GM19452 (cell line): ENCODE measurements at regions not wholly inside any gene's neighbourhood (a gene's known extent, or its start where the extent isn't known, plus 50 kb on each side); places are given as distances from the start of the nearest gene placed in this dataset.

Experiments used
- ATAC-seq: cut with Tn5 transposase; IDR thresholded peaks from one replicate; pipeline ENCODE4 v1.9.1; 2021; ENCODE audit not compliant: unreplicated experiment

DNA sequence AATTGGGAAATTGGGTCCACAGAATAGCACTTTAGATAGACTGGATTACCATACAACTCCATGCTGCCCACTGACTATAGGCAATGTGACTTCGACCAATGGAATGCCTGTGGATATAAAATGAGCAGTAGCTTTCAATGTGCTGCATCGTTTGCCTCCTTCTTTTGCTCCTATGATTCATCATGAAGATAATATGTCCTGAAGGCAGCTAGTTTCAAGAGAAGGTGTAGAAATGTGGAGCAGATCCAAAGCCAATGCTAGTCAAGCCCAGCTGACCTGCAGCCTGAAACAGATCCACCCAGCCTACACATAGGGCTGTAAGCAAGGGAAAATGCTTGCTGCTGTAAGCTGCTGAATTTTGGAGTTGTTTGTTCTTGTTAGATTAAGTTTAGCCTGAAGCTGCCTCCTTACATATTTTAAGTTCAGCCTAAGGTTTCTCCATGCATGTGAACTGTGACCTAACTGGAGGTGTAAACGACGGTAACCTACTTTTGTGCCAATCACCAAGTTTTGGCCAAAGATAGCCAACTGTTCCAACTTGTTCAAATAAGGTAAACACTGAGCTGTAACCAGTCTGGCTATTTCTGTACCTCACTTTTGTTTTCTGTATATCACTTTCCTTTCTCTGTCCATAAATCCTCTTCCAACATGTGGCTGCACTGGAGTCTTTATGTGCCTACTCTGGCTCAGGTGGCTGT, 169.1 kb upstream of the AVPR1A start:
- no peak for ATAC-seq

DNA sequence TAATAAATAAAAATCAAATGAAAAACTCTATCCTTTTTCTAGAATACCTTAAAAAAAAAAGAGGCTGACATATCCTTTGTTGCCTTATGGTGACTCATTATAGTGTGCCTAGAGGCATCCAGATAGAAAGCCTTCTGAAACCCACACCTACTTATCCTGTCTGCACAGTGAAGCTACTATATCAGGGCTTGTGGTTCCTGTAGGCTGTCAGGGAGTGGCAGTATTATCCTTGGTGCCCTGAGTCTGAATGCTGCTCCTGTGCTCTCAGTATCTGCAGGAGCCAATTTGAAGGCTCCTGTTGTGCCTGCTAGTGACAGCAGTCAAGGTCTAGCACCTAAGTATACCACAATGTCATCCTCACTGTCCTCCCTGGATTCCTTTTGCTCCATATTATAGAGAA, 168.4 kb upstream of the AVPR1A start:
- no peak for ATAC-seq

DNA sequence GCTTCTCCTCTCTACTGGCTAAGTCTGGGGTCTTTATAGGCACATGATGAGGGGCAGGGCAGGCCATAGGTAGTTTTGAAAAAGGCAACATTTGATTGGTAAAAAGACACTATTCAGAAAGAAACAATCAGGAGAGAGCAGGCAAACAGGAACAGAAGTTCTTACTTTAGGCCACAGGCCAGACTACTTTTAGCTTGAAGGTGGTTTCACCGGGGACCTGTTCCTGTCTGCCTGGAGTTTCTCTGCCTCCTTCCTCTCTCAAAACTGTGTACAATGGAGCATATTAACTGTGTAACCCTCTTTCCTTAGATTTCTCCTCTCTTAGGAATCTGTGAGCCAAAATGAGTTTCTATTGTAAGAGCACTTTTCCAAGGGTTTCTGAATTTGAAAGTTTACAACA, 167.9 kb upstream of the AVPR1A start:
- ATAC-seq, result no peak

DNA sequence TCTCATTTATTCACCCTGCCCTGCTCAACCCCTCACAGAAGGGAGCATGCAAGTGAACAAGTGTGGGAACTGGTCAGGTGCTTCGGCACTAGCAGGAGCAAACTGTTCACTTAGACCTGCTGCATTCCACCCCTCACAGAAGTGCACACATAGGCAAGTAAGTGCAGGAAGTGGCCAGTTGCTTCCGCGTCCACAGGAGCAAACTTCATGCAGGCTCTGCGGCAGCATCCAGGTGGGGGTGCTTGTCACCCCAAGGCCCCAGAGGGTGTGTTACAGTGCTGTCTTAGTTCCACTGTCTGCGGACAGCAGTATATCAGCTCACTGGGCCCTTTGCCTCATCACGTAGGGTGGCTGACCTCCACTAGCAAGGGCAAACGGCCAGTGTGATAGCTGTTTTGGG, 167.3 kb upstream of the AVPR1A start:
- no peak for ATAC-seq

DNA sequence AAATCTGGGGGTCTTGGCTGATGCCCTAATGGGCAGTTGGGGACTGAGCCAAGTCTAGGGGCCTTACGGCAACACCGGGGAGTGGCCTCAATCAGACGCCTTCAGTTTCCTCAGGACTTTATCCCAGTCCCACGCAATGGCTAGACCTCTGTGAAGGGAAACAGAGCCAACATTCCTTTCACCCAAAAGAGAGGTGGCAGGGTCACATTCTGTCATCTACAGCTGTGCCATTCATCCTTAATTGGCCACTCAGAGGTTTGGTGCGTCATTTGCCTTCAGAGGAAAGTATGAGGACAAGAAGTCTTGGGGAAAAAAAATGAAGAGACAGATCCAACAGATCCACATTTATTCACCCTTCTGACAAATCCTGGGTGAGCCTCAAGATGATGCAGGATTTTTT, 166.9 kb upstream of the AVPR1A start:
- no peak for ATAC-seq

DNA sequence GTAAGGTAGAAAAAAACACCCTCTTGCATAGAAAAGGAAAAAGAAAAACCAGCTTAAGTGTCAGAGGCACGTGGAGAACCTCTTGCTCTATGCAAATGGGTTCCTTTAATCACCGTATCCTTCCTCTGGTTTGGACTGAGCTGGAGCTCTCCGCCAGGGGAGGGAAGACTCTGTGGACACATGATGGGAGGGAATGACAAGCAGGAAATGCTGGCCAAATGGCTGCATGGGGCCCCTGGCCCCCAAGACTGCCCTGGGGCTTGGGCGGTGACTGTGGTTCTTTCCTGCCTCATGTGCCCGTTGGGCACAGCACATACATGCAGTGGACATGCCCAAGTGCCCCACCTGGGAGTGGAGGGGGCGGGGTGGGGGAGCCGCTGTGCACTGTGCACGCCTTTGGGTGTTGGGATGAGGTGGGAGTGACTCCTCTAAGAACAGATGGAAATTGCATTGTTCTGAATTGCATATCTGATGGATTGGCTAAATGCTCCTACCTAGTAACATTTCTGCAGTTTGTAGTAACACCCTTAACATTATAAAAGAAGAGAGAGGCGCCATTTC, 166.4 kb upstream of the AVPR1A start:
- ATAC-seq, result no peak

DNA sequence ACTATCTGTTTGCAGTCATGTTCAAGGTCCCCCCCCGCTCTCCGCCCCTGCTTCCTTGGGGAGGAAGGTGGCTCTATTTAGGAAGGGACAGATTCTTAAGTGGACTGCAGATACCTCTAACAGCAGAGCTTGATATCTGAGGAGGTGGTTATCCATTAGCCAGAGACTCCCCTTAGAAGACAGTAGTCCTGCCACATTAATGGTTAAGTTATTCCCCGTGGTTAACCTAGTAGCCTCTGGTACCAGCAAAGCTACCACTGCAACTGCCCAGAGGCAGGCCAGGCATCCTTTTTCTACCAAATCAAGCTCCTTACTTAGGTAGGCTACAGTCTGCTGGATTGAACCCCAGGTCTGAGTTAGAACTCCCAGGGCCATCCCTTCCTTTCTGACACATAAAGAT, 162.1 kb upstream of the AVPR1A start:
- peak; percentile 74 for ATAC-seq

DNA sequence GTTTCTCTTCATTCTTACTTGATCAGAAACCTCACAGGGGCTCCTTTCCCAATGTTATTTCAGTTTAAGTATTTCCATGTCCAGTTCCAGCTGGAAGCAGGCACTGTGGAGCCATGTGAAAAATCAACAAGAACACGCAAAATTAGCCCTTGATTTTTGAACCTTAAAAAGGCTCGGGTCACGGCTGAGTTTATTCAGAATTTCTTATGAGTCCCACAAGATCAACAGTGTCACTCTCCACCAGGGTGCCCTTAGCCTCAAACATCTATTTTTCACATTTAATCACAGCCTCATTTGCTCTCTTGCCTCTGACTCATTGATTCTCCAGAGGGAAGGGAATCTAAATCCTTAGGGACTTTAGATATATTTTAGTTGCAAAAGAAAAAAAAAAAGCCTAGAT, 157.7 kb upstream of the AVPR1A start:
- no peak for ATAC-seq

DNA sequence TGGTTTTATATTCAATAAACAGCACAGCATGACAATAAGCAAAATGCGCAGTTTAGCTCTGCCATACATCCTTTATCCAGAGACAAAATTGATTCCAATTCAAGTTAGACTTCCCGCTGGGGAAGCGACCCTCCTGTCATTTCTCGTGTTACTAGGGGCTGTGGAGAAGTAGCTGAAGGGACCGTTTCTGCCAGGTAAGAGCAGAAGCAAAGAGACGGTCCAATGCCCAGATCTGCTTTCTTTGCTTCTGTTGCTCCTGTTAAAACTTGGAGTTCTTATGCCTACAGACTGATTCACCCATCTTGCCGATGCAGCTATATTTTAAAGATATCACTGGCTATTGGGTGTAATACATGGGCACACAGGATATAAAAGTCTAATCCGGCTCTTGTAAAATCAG, 156.8 kb upstream of the AVPR1A start:
- no peak for ATAC-seq

DNA sequence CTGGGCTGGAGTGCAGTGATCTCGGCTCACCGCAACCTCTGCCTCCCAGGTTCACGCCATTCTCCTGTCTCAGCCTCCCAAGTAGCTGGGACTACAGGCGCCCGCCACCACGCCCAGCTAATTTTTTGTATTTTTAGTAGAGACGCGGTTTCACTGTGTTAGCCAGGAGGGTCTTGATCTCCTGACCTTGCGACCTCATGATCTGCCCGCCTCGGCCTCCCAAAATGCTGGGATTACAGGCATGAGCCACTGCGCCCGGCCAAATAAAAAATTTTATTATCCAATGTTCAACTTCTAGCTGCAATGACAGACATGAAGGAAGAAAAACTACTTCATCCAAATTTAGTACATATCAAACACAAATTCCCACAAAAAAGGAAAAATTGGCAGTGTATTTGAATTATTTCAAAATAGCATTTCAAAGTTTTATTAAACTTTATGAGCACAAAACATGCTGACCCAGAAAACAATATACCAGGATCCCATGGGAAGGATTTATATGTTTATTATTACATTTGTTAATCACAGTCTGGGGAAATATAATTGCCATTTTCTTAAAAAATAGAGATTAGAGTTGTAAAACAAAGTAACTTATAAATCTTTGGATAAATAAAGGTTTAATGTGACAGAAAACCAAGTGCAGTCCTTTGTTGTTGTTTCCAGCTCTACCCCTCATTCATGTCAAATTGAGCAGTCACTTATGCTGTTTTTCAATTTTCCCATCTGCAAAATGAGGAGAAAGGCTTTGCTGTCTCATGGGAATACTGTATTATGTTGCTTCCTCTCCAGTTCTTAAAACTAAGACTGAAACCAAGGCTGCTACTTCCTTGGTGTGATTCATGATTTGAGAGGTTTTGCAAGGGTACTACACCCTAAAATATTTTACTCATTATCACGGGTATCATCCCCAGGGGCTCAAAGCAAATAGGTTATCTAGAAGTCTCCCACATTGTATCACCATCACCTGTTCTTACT, 155.2 kb upstream of the AVPR1A start:
- peak; percentile 43 for ATAC-seq

DNA sequence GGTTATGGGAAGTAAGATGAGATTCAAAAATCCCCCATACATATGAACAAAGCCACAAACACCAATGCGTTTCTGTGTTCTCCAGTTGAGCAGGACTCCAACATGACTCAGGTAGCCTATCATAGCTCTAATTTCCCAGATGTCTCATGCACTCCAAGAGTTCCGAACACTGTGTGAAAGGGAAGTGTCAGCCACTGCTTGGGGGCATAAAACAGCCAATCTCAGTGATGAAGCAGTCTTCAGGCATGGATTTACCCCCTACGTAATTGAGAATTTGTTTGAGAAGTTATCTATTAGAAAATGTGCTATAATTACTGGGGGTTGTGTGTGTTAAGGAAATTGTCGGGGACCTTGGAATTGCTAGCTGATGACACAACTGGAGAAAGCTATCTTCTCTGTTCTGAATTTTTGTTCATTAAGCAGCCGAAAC, 153.9 kb upstream of the AVPR1A start:
- no peak for ATAC-seq

DNA sequence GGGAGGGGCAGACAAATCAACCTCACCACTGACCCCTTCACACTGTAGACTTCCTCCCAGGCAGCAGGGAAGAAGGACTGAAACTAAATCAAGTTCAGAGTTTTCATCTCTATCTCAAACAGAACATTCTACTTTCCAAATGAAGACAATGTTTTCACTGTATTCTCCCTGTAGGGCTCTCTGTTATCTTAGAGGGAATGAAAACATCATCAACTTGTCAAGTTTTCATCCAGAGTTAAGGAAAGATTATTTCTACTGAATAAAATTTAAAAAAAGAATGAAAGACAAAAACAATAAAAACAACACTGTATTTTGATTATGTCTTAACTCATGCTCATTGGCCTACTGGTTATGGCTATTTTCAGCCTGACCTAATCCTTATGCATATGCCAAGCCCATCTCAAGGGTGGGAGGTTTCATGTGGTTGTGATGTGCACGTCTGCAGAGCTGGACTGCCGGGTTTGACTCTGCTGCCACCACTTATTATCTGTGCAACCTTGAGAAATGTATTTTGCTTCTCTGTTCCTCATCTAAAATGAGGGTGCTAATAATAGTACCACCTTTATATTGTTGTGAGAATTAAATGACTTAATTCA, 152.0 kb upstream of the AVPR1A start:
- peak; percentile 15 for ATAC-seq

DNA sequence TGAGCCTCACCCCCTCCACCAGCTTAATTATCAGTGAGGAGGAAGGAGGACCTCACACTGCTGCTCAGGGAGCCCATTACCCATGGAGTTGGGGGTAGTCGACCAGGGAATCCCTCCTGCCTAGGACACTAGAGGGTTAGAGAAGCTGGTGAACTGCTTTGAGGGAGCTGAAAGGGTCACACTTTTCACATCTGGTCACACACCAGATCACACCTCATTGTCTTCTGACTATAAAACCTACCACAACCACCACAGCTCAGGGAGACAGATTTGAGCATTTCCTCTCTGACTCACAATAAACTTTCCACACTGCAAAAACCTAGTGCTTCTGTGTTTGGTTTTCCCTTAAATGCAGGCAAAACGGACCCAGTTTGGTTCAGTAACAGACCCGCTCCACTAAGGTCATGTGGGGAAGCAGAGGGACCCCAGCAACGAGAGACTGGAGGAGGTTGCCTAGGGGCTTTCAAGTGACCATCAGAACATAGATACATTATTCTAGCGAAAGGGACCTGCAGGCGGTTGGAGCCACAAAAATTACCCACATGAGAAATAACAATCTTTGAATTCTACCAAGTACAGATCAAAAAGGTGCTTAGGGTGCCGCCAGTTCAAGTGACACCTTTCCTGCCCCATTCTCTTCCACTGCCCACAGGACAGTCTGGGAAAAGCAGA, 151.4 kb upstream of the AVPR1A start:
- ATAC-seq, result peak; percentile 83

DNA sequence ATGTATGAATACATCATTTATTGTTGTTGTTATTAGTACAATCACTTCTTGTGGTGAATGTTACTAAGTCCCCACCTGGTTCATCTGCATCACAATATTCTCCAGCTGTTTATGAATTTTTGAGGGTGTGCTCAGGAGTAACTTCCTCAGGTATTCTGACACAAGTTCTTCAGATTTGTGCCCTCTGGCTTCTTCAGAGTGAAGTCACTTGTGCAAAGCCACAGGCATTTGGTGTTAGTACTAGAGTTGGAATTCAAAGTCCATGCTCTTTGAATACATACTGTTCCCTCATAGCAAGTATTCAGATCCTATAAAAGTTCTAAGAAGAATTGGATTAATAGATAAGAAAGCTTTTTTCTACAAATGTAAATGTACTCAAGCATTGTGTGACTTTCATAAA, 150.3 kb upstream of the AVPR1A start:
- no peak for ATAC-seq

DNA sequence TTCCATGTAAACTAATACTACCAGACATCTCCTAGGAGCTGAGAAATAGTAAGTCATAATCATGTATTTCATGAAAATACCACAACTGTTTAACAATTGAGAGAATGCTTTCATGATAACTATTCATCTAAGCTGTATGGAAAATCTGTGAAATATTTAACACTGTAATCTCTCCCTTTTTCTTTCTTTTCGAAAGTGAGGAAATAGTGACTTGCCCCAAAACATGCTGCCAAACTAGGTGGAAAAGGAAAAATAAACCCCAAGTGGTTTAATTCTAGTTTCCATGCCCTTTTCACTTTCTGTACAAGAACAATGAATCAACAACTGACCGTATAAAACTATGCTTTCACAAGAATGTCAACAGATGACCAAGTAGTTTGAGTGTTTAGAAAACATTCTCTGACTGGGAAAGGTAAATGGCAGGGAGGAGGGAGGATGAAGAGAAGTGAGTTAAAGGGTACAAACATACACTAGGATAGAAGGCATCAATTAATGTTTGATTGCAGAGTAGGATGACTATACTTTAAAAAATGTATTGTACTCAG, 147.5 kb upstream of the AVPR1A start:
- no peak for ATAC-seq

DNA sequence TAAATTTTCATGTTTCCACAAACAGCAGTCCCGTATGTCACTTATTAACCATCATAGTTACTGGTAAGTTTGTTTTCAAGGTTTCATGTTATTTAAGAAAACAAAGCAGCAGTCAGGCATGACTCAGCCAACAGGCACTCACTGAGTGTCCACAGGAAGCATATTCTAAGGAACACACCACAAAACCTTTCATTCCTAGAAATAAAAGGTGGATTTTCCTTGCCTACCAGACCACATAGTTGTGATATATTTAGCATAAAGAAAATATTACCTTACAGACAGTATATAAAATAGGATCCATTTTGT, 143.3 kb upstream of the AVPR1A start:
- peak; percentile 77 for ATAC-seq

DNA sequence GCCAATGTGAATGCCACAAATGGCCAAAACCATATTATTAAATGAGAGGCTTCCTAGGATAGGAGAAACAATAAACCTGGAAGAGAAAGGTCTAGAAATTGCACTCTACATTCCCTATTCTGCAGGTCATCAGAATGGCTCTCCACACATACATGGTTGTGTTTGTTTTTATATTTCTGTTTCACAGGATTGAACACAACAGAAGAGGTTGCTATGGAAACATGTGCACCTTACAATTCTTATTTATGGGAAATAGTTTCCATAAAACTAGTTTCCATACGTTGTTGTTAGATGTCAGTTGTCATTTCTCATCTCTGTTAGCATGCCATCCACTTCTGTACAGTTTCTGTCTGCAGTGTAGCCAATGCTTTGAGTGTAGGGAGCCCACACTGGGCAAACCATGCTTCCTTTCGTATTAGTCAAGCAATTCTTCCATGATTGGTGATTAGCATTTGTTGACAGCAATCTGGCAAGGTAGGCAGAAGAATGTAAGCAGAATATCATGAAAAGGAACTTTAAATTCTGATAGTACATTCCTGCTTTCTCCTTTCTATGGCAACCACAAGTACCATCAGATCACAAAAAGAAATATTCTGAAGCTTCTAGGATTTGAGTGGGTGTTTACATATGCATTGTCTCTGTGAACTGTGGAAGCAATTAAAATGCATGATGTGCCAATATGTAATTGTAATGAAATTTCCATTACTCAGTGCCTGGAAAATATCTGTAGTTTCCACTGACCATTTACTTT, 141.6 kb upstream of the AVPR1A start:
- no peak for ATAC-seq

DNA sequence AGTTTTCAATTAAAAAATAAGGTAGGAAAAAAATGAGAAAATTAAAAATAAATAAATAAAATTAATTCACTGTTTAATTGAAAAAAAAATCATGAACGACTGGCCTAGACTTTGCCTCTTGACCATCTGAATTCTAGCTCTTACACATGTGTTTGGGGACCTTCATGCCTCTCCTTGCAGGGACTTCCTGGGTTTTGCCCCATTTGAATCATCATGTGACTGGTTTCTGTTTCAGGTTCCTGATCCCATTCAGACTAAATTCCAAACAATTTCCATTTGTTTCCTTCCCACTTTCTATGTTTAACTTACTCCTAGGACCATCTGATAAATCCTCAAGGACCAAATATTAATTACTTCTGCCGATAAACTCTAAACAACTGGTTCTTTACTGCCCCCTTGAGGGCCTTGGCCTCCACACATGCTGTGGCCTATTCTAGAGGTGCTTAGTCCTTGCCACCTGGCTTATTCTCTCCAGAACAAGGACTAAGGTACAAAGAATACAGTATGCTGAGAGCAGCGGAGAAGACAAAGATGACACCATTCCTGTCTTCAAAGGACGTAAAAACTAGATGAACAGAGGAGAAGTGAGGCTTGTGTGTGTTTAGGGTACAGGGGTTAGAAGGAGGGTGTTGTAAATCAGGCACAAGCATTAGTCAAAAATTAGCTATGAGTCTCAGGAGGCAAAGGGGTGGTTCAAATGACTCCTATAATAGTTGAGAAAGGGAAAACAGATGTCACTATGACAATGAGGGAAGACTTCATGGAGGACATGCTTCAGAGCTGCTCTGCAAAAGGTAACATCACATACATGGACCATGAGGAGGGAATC, 125.8 kb upstream of the AVPR1A start:
- ATAC-seq, result peak; percentile 82

DNA sequence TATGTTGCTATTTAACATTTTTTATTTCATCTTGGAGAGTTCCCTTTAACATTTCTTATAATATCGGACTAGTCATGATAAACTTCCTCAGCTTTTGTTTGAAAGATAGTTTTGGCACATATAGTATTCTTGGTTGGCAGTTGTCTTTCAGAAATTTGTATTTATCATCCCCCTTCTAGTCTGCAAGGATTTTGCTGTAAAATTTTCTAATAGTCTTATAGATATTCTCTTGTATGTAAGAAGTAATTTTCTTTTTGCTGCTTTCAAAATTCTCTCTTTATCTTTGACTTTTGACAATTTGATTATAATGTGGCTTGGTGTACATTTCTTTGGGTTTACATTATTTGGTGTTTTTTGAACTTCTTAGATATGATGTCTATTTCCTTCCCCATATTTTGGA, 116.0 kb upstream of the AVPR1A start:
- ATAC-seq, result no peak
